ENCODE measurements at regions not wholly inside any gene's neighbourhood (a gene's known extent, or its start where the extent isn't known, plus 50 kb on each side); places are given as distances from the start of the nearest gene placed in this dataset.
"Not testable (repeated sequence)": the region's sequence is repeated elsewhere in the genome, so short reads cannot be mapped to it uniquely, and the experiment has no call there.

DNA sequence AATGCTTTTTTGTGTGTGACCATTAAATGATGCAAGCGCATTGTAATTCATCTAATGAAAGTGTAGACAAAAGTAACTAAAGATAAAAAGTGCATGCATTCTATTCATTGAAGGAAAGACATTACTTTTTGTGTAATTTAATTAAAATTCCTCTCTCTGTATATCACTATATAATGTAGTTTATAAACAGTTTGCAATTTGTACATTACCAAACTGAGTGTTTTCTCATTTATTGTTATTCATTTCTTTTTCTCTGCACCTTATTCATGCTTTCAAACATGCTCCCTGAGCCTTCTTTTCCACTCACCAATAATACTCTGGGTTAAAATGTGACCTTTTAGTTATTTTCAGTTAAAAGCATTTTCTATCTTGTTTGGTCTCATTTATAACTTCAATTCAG, 713.7 kb upstream of the AADAT start:
- H3K36me3 Mint-ChIP-seq = no peaks in the 10 kb centered on the region
- no peak overlapping the region for H3K27ac Mint-ChIP-seq
- DNase-seq (ENCODE audit: low spot score in 2 of 2) (no peak), ATAC-seq (no peak)
- H3K9me3 Mint-ChIP-seq = peaks cover 14 to 18% of the 10 kb centered on the region in 2 donors

- no peak overlapping the region for H3K27ac Mint-ChIP-seq
- no peaks in the 10 kb centered on the region for H3K36me3 Mint-ChIP-seq
- ATAC-seq = no peak
- H3K9me3 Mint-ChIP-seq = peaks cover 4 to 10% of the 10 kb centered on the region in 2 donors
- DNase-seq (ENCODE audit: low spot score in 2 of 2) = no peak
These were observed 712.0 kb upstream of the AADAT start for GRCh38 chr4:170801771-170802170.

- no peak for ATAC-seq
These were observed 704.8 kb upstream of the AADAT start for GRCh38 chr4:170794525-170794924.

GRCh38 chr4:170788540-170789051, 698.8 kb upstream of the AADAT start:
- not testable (repeated sequence) for H3K36me3 Mint-ChIP-seq; H3K27ac Mint-ChIP-seq; DNase-seq (ENCODE audit: low spot score in 2 of 2); H3K9me3 Mint-ChIP-seq; ATAC-seq

More at GRCh38 chr4:170794525-170794924, 704.8 kb upstream of the AADAT start:
- H3K36me3 Mint-ChIP-seq = no peaks in the 10 kb centered on the region
- DNase-seq (ENCODE audit: low spot score in 2 of 2) = no peak
- H3K27ac Mint-ChIP-seq = no peak overlapping the region
- H3K9me3 Mint-ChIP-seq = peaks cover 0 to 7% of the 10 kb centered on the region in 2 donors

DNA sequence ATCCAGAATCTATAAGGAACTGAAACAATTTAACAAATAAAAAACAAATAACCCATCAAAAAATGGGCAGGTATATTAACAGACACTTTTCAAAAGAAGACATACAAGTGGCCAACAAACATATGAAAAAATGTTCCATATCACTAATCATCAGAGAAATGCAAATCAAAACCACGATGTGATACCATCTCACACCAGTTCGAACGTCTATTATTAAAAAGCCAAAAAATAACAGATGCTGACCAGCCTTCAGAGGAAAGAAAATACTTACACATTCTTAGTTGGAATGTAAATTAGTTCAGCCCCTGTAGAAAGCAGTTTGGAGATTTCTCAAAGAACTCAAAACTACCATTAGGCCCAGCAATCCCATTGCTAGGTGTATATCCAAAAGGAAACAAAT, 687.9 kb upstream of the AADAT start:
- Mint-ChIP-seq H3K9me3 (peaks cover 26 to 34% of the 10 kb centered on the region in 2 donors), H3K27ac (no peak overlapping the region), H3K36me3 (no peaks in the 10 kb centered on the region)
- no peak for DNase-seq (ENCODE audit: low spot score in 2 of 2)
- no peak for ATAC-seq

GRCh38 chr4:170776983-170777382, 687.2 kb upstream of the AADAT start:
- Mint-ChIP-seq H3K27ac (no peak overlapping the region), H3K9me3 (peaks cover 26 to 34% of the 10 kb centered on the region in 2 donors), H3K36me3 (no peaks in the 10 kb centered on the region)
- ATAC-seq (no peak), DNase-seq (ENCODE audit: low spot score in 2 of 2) (no peak)

DNA sequence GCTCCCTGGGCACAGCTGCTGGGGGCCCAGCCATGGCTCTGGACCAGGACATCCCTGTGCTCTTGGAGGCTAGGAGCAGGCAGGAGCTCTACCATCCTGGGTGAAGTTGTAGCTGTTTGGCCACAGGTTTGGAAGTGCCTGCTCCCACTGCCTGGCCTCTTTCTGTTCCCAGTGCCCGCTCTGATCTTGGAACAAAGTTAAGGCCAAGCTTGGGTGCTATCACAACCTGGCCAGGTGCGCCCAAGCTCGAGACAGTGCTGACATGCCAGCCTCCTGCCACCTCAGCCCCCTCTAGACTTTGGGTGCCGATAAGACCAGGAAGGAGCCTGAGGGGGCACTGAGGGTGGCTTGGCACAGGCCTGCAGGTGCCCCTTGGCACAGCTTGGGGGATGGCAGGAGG, 686.1 kb upstream of the AADAT start:
- Mint-ChIP-seq H3K27ac (no peak overlapping the region), H3K36me3 (no peaks in the 10 kb centered on the region), H3K9me3 (peaks cover 23 to 25% of the 10 kb centered on the region in 2 donors)
- DNase-seq (ENCODE audit: low spot score in 2 of 2) (no peak), ATAC-seq (no peak)

DNA sequence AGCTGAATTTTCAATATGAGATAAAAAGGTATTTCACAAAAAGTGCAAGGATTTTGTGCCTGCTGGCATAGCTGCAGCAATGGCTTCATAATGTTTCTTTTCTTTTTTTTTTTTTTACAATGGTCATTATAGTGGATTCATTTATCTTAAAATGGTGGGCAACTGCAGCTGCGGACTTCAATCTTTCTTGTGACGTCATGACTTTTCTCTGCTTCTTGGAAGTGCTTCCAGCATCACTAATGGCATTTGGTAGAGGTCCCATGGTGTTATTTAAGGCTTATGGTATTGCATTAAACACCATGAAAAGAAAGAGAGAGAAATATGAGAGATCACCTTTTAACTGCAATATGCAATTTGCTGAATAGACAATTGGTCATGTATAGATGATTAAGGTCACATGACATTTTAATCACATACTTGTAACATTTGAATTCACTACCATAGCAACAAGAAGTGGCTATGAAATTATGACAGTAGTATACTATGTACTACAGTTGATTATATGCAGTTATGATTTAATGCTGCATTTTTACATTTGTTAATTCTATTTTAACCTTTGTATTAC, 684.0 kb upstream of the AADAT start:
- DNase-seq (ENCODE audit: low spot score in 2 of 2) (no peak), ATAC-seq (no peak)
- Mint-ChIP-seq H3K27ac (no peak overlapping the region), H3K9me3 (peaks cover 13 to 20% of the 10 kb centered on the region in 2 donors), H3K36me3 (no peaks in the 10 kb centered on the region)

GRCh38 chr4:170772429-170772828, 682.7 kb upstream of the AADAT start:
- no peak overlapping the region for H3K27ac Mint-ChIP-seq

GRCh38 chr4:170770664-170771063, 680.9 kb upstream of the AADAT start:
- Mint-ChIP-seq H3K9me3 (peaks cover 6 to 15% of the 10 kb centered on the region in 2 donors), H3K36me3 (no peaks in the 10 kb centered on the region), H3K27ac (no peak overlapping the region)
- no peak for DNase-seq (ENCODE audit: low spot score in 2 of 2)
- ATAC-seq = no peak

More at GRCh38 chr4:170772429-170772828, 682.7 kb upstream of the AADAT start:
- Mint-ChIP-seq H3K9me3 (peaks cover 6 to 15% of the 10 kb centered on the region in 2 donors), H3K36me3 (no peaks in the 10 kb centered on the region)
- no peak for DNase-seq (ENCODE audit: low spot score in 2 of 2)
- ATAC-seq = no peak

- Mint-ChIP-seq H3K9me3 (peaks cover 6 to 12% of the 10 kb centered on the region in 2 donors), H3K36me3 (no peaks in the 10 kb centered on the region), H3K27ac (no peak overlapping the region)
- ATAC-seq (no peak), DNase-seq (ENCODE audit: low spot score in 2 of 2) (no peak)
These were observed 680.1 kb upstream of the AADAT start for GRCh38 chr4:170769862-170770261.

GRCh38 chr4:170758988-170759387, 669.2 kb upstream of the AADAT start:
- peaks cover 12 to 25% of the 10 kb centered on the region in 2 donors for H3K9me3 Mint-ChIP-seq
- H3K36me3 Mint-ChIP-seq = peaks cover 0 to 8% of the 10 kb centered on the region in 2 donors
- DNase-seq (ENCODE audit: low spot score in 2 of 2) (no peak), ATAC-seq (no peak)
- H3K27ac Mint-ChIP-seq = no peak overlapping the region

DNA sequence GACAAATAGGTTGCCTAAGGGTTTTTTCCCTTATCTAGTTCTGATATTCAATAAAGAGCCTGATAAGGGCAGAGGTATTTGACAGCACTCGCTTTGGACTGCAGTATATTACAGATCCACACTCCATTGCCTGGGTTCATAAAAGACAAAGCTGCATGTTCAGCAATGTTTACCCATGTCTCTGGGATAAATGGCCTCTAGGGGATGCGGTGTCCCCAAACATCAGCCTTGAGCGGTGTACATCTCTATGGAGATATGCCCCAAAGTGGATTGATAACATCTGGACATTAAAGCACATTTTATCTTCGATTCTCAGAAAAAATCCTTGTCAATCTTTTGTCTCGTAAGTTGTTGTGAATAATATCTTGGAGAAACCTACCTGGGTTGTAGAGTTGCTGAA, 660.8 kb upstream of the AADAT start:
- Mint-ChIP-seq H3K27ac (no peak overlapping the region), H3K36me3 (peaks cover 0 to 13% of the 10 kb centered on the region in 2 donors), H3K9me3 (peaks cover 19 to 23% of the 10 kb centered on the region in 2 donors)
- ATAC-seq (no peak), DNase-seq (ENCODE audit: low spot score in 2 of 2) (no peak)

GRCh38 chr4:170748975-170749374, 659.2 kb upstream of the AADAT start:
- Mint-ChIP-seq H3K27ac (no peak overlapping the region), H3K36me3 (peaks cover 0 to 9% of the 10 kb centered on the region in 2 donors), H3K9me3 (peaks cover 15% of the 10 kb centered on the region in 2 donors)
- no peak for ATAC-seq
- DNase-seq (ENCODE audit: low spot score in 2 of 2) = no peak

DNA sequence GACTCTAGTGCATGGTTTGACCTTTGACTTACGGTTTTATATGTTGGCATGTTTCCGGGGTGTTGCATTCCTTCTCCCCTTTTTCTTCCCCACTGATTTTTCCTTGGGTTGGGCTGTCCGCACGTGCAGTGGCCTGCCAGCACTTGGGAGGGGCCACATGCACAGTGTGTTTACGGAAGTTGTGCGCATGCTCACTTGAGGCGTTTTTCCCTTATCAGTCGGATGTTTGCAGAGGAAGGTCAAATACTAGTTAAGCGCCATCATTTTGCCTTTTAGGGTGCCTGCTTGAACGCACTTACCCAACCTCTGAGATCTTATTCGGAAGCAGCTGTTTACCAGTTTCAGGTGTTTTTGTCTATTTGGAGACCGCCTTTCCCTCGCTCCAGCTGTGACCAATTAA, 653.9 kb upstream of the AADAT start:
- ATAC-seq = no peak

GRCh38 chr4:170741856-170742255, 652.1 kb upstream of the AADAT start:
- H3K36me3 Mint-ChIP-seq = no peaks in the 10 kb centered on the region
- H3K27ac Mint-ChIP-seq = no peak overlapping the region
- H3K9me3 Mint-ChIP-seq = no peaks in the 10 kb centered on the region
- DNase-seq (ENCODE audit: low spot score in 2 of 2) (no peak), ATAC-seq (no peak)

More for the DNA sequence above, 653.9 kb upstream of the AADAT start:
- Mint-ChIP-seq H3K36me3 (no peaks in the 10 kb centered on the region), H3K27ac (no peak overlapping the region), H3K9me3 (no peaks in the 10 kb centered on the region)
- no peak for DNase-seq (ENCODE audit: low spot score in 2 of 2)

GRCh38 chr4:170736710-170737109, 647.0 kb upstream of the AADAT start:
- no peak for DNase-seq (ENCODE audit: low spot score in 2 of 2)
- ATAC-seq = no peak
- Mint-ChIP-seq H3K9me3 (no peaks in the 10 kb centered on the region), H3K36me3 (no peaks in the 10 kb centered on the region), H3K27ac (no peak overlapping the region)

GRCh38 chr4:170729897-170730296, 640.1 kb upstream of the AADAT start:
- Mint-ChIP-seq H3K27ac (no peak overlapping the region), H3K36me3 (no peaks in the 10 kb centered on the region), H3K9me3 (peaks cover 0 to 10% of the 10 kb centered on the region in 2 donors)
- ATAC-seq (no peak), DNase-seq (ENCODE audit: low spot score in 2 of 2) (no peak)
